ENCODE measurements at regions not wholly inside any gene's neighbourhood (a gene's known extent, or its start where the extent isn't known, plus 50 kb on each side); places are given as distances from the start of the nearest gene placed in this dataset.
A peak's percentile ranks its signal among the peaks of the same experiment; 100 is the strongest.

DNA sequence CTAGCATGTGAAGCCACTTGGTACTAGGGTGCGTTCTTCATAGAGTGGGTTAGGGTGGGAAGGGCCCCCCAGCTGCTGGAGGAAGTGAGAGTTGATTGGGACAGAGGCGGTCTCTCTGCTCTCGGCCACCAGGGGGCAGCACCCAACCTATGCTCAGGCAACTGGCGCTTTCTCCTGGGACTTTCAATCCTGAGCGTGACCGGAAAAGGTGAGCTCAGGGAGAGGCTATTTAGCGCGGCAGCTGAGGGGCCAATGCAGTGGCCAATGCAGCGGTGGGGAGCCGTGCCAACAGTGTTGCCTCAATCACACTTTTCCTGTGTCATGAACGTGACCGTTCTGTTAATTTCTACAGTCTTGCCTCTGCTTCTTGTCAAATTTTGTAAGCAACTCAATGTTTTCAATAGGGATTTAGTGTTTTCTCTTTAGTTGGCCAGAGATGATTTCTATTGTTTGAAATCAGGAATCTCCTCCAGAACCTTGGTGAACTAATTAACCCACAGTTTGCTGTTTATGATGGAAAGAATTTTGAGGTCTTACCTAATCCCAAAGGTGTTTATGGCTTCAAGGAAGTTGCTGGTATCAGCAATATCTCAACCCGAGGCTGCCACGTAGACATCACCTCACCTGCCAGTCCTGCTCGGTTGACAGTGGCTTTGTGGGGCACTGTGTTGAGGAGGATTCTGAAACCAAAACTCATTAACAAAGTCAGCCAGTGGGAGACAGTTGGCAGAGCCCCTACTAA lies 67.9 kb upstream of the PDZD8 start (continued):
- TF ChIP-seq, protein P1, sequence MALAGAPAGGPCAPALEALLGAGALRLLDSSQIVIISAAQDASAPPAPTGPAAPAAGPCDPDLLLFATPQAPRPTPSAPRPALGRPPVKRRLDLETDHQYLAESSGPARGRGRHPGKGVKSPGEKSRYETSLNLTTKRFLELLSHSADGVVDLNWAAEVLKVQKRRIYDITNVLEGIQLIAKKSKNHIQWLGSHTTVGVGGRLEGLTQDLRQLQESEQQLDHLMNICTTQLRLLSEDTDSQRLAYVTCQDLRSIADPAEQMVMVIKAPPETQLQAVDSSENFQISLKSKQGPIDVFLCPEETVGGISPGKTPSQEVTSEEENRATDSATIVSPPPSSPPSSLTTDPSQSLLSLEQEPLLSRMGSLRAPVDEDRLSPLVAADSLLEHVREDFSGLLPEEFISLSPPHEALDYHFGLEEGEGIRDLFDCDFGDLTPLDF (CRISPR knock-in tag; IDR thresholded peaks at IDR 0.05), result no peak

DNA sequence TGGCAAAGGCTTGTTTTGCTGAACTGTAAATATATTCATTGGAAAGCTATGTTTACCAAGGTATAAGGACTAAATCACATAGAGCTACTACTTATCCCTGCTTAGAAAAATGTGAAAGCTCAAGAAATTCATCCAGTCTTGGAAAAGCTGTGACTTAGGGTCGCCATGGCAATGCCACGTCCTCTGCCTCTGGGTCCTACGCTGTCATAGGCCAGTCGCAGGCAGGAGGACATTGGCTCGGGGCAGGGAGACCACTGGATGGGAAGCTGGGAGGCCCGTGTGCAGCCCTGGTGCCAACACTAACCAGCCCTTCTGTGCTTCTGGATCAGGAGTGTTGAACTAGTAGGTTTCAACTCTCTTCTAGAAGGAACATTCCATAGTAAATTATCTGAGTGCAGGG lies 67.3 kb upstream of the PDZD8 start:
- Histone ChIP-seq H3K9me1 (ENCODE audit: control insufficient read depth, insufficient read depth, low read length) (no peaks in the 10 kb centered on the region), H3K9me3 (replicated peaks; ENCODE audit: control insufficient read depth, insufficient read depth, low read depth, low read length) (peaks cover 8% of the 10 kb centered on the region), H3K4me2 (ENCODE audit: insufficient read depth, low read length) (no peak overlapping the region), H4K20me1 (replicated peaks; ENCODE audit: control insufficient read depth, insufficient read depth, low read length) (no peaks in the 10 kb centered on the region), H3K4me3 (no peak overlapping the region), H3K9ac (ENCODE audit: insufficient read depth in 1 of 2, low read depth in 2 of 2, low read length in 2 of 2) (no peak overlapping the region), H2AFZ (ENCODE audit: low read depth, low read length) (0 out of 2 replicates have a peak overlapping the region, but pooled peaks have one; percentile 16), H3K79me2 (ENCODE audit: control insufficient read depth, insufficient read depth, low read length) (no peaks in the 10 kb centered on the region), H3K27ac (ENCODE audit: extremely low read depth, low read depth, low read length) (no peak overlapping the region), H3K36me3 (ENCODE audit: control insufficient read depth, insufficient read depth, low read length) (no peaks in the 10 kb centered on the region), H3K4me1 (replicated peaks in 1 of 2; ENCODE audit: control insufficient read depth in 2 of 2, insufficient read depth in 2 of 2, low read length in 2 of 2) (peaks cover 12 to 14% of the 10 kb centered on the region in 2 experiments; a peak in 3 of 5 replicates), H3K27me3 (ENCODE audit: control insufficient read depth in 2 of 2, insufficient read depth in 2 of 2, low read length in 2 of 2) (no peaks in the 10 kb centered on the region)
- intact Hi-C loops (cut with micrococcal nuclease) (loop anchor here (10.0 kb wide), 1 partner anchor 118 kb away; no protein-coding TSS in a partner anchor), in situ Hi-C loops (cut with MboI) (loop anchor here (25.0 kb wide), 1 partner anchor 205 kb away; the partner anchor contains the start of gene SLC18A2)
- BruUV-seq (replicated peaks), result no TSS peak
- ATAC-seq (peak; percentile 21; the same call in 2 of the 3 replicates), DNase-seq (ENCODE audit: extremely low read depth in 1 of 4, low spot score in 3 of 4) (no peak), FAIRE-seq (no peak)
- POLR2A ChIA-PET, result interaction anchor here (0.6 to 1.5 kb wide), 3 partner anchors 43 to 208 kb away, joined by 3 to 4 read pairs (median 3); no protein-coding TSS in a partner anchor
- CTCF ChIA-PET (ENCODE audit: low intra/inter-chr PET ratio), result no interaction called here
- TF ChIP-seq RFX1 (IDR thresholded peaks at IDR 0.05), result peak; percentile 39; the same call in 1 of the 2 replicates
- TF ChIP-seq ZBTB7A (IDR thresholded peaks at IDR 0.05; ENCODE audit: borderline replicate concordance, control insufficient read depth, low read depth, low read length), result no peak
- 63% methylated on average over 6 of the region's 6 CpGs for WGBS (ENCODE audit: insufficient coverage, low coverage, missing lambda C conversion rate)

All from K562 (cell line).